HG03457 (cell line): ENCODE measurements at regions not wholly inside any gene's neighbourhood (a gene's known extent, or its start where the extent isn't known, plus 50 kb on each side); places are given as distances from the start of the nearest gene placed in this dataset.
A peak's percentile ranks its signal among the peaks of the same experiment; 100 is the strongest.

ENCODE experiments used
- ATAC-seq: cut with Tn5 transposase; IDR thresholded peaks from one replicate; pipeline ENCODE4 v1.9.1; 2021; ENCODE audit warnings: moderate number of reproducible peaks; ENCODE audit not compliant: unreplicated experiment

- no peak for ATAC-seq
Measured at GRCh38 chr6:95071464-95071863, 505.9 kb upstream of the MANEA start.

- ATAC-seq = no peak
Measured at GRCh38 chr6:95078457-95078856, 498.9 kb upstream of the MANEA start.

- ATAC-seq = no peak
Measured at GRCh38 chr6:95081231-95081630, 496.1 kb upstream of the MANEA start.

GRCh38 chr6:95081949-95082348 is 495.4 kb upstream of the MANEA start:
- no peak for ATAC-seq

GRCh38 chr6:95083506-95083905 is 493.8 kb upstream of the MANEA start:
- no peak for ATAC-seq

- ATAC-seq = no peak
Measured at GRCh38 chr6:95084867-95085266, 492.5 kb upstream of the MANEA start.

GRCh38 chr6:95087394-95088097 is 489.8 kb upstream of the MANEA start:
- no peak for ATAC-seq

GRCh38 chr6:95091823-95092436 is 485.4 kb upstream of the MANEA start:
- ATAC-seq = peak; percentile 84

- no peak for ATAC-seq
Measured at GRCh38 chr6:95093154-95093553, 484.2 kb upstream of the MANEA start.

GRCh38 chr6:95094751-95095663 is 482.3 kb upstream of the MANEA start:
- ATAC-seq = no peak

- ATAC-seq = no peak
Measured at GRCh38 chr6:95095855-95096254, 481.5 kb upstream of the MANEA start.

GRCh38 chr6:95099410-95099809 is 477.9 kb upstream of the MANEA start:
- no peak for ATAC-seq

- no peak for ATAC-seq
Measured at GRCh38 chr6:95109212-95109611, 468.1 kb upstream of the MANEA start.

- no peak for ATAC-seq
Measured at GRCh38 chr6:95110767-95111166, 466.6 kb upstream of the MANEA start.

GRCh38 chr6:95117236-95117635 is 460.1 kb upstream of the MANEA start:
- no peak for ATAC-seq

- no peak for ATAC-seq
Measured at GRCh38 chr6:95119927-95120326, 457.4 kb upstream of the MANEA start.

GRCh38 chr6:95120984-95121383 is 456.4 kb upstream of the MANEA start:
- ATAC-seq = no peak

GRCh38 chr6:95127261-95127660 is 450.1 kb upstream of the MANEA start:
- no peak for ATAC-seq

GRCh38 chr6:95128439-95128838 is 448.9 kb upstream of the MANEA start:
- no peak for ATAC-seq

GRCh38 chr6:95128947-95129346 is 448.4 kb upstream of the MANEA start:
- no peak for ATAC-seq

- ATAC-seq = no peak
Measured at GRCh38 chr6:95133578-95133977, 443.8 kb upstream of the MANEA start.

GRCh38 chr6:95135182-95135581 is 442.2 kb upstream of the MANEA start:
- ATAC-seq = no peak
